Endothelial cell (in vitro differentiated cells): ENCODE measurements at regions not wholly inside any gene's neighbourhood (a gene's known extent, or its start where the extent isn't known, plus 50 kb on each side); places are given as distances from the start of the nearest gene placed in this dataset.

Experiments
- DNase-seq: peaks from one replicate; pipeline ENCODE4 v3.0.0; 2021; ENCODE audit warnings: low spot score
- H3K27ac Mint-ChIP-seq: one replicate; pipeline ENCODE4 v1.8.0; 2021; ENCODE audit warnings: mixed read lengths, inconsistent platforms; ENCODE audit not compliant: unreplicated experiment
- H3K27me3 Mint-ChIP-seq: one replicate; pipeline ENCODE4 v1.8.0; 2021; ENCODE audit warnings: mild to moderate bottlenecking, moderate library complexity, mixed read lengths, inconsistent platforms; ENCODE audit not compliant: unreplicated experiment
- H3K36me3 Mint-ChIP-seq: one replicate; pipeline ENCODE4 v1.8.0; 2021; ENCODE audit warnings: mild to moderate bottlenecking, low read depth, mixed read lengths, inconsistent platforms; ENCODE audit not compliant: unreplicated experiment
- H3K4me1 Mint-ChIP-seq: one replicate; pipeline ENCODE4 v1.8.0; 2021; ENCODE audit warnings: mild to moderate bottlenecking, mixed read lengths, inconsistent platforms; ENCODE audit not compliant: unreplicated experiment
- H3K4me3 Mint-ChIP-seq: one replicate; pipeline ENCODE4 v1.8.0; 2021; ENCODE audit warnings: mild to moderate bottlenecking, mixed read lengths, inconsistent platforms; ENCODE audit not compliant: unreplicated experiment
- H3K9me3 Mint-ChIP-seq: one replicate; pipeline ENCODE4 v1.8.0; 2021; ENCODE audit warnings: mixed read lengths, inconsistent platforms; ENCODE audit not compliant: unreplicated experiment
- CTCF ChIP-seq: fragments of 200-600 bp; sonication (generic); IDR thresholded peaks from one replicate; pipeline ENCODE4 v1.5.0; 2021; ENCODE audit warnings: antibody characterized with exemption; ENCODE audit not compliant: unreplicated experiment

- H3K27ac Mint-ChIP-seq, result no peak overlapping the region
- no peak for TF ChIP-seq CTCF
- no peaks in the 10 kb centered on the region for H3K9me3 Mint-ChIP-seq
- H3K4me3 Mint-ChIP-seq, result no peak overlapping the region
- H3K27me3 Mint-ChIP-seq, result peaks cover 2% of the 10 kb centered on the region
- no peaks in the 10 kb centered on the region for H3K36me3 Mint-ChIP-seq
- DNase-seq, result no peak
- H3K4me1 Mint-ChIP-seq, result no peaks in the 10 kb centered on the region
Observed at GRCh38 chrX:39602195-39602594, 495.6 kb downstream of the BCOR start.

GRCh38 chrX:39603230-39603629 lies 494.5 kb downstream of the BCOR start:
- DNase-seq, result no peak
- H3K4me1 Mint-ChIP-seq, result no peaks in the 10 kb centered on the region
- no peak overlapping the region for H3K27ac Mint-ChIP-seq
- H3K9me3 Mint-ChIP-seq, result no peaks in the 10 kb centered on the region
- H3K27me3 Mint-ChIP-seq, result peaks cover 2% of the 10 kb centered on the region
- no peak overlapping the region for H3K4me3 Mint-ChIP-seq
- no peak for TF ChIP-seq CTCF
- no peaks in the 10 kb centered on the region for H3K36me3 Mint-ChIP-seq

GRCh38 chrX:39605183-39605582 lies 492.6 kb downstream of the BCOR start:
- no peaks in the 10 kb centered on the region for H3K27me3 Mint-ChIP-seq
- no peak for TF ChIP-seq CTCF
- no peaks in the 10 kb centered on the region for H3K4me1 Mint-ChIP-seq
- no peak for DNase-seq
- no peaks in the 10 kb centered on the region for H3K36me3 Mint-ChIP-seq
- no peak overlapping the region for H3K27ac Mint-ChIP-seq
- H3K9me3 Mint-ChIP-seq, result no peaks in the 10 kb centered on the region
- no peak overlapping the region for H3K4me3 Mint-ChIP-seq

GRCh38 chrX:39605866-39606265 lies 491.9 kb downstream of the BCOR start:
- no peak for DNase-seq
- H3K9me3 Mint-ChIP-seq, result no peaks in the 10 kb centered on the region
- no peaks in the 10 kb centered on the region for H3K27me3 Mint-ChIP-seq
- H3K4me1 Mint-ChIP-seq, result no peaks in the 10 kb centered on the region
- no peak overlapping the region for H3K4me3 Mint-ChIP-seq
- no peak overlapping the region for H3K27ac Mint-ChIP-seq
- H3K36me3 Mint-ChIP-seq, result no peaks in the 10 kb centered on the region
- no peak for TF ChIP-seq CTCF

- Mint-ChIP-seq H3K36me3 (no peaks in the 10 kb centered on the region), H3K4me1 (peaks cover 8% of the 10 kb centered on the region), H3K4me3 (no peak overlapping the region)
Observed at GRCh38 chrX:39609941-39610340, 487.8 kb downstream of the BCOR start.

More at GRCh38 chrX:39609941-39610340, 487.8 kb downstream of the BCOR start:
- Mint-ChIP-seq H3K27ac (no peak overlapping the region), H3K27me3 (no peaks in the 10 kb centered on the region), H3K9me3 (no peaks in the 10 kb centered on the region)
- DNase-seq, result no peak
- TF ChIP-seq CTCF, result no peak
